ENCODE measurements at regions not wholly inside any gene's neighbourhood (a gene's known extent, or its start where the extent isn't known, plus 50 kb on each side); places are given as distances from the start of the nearest gene placed in this dataset.

DNA sequence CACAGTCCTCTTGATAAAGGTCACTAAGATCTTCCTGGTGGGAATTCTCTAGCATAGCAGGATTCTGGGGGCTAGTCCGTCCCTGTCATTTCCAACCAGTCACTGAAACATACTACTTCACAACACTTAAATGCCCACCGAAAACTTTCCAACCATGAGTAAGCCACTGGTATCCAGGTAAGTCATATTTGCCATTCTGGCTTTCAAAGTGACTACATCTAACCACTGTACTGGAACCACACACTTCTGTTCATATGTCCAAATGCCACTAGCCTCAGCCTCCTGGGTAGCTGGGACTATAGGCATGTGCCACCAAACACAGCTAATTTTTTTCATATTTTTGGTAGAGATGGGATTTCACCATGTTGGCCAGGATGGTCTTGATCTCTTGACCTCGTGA is 64.3 kb upstream of the VANGL1 start:
- H3K27me3 ChIP-seq = no peaks in the 10 kb centered on the region
- no peak overlapping the region for H3K27ac ChIP-seq
- TF ChIP-seq Cebpa-rat (IDR thresholded peaks at IDR 0.05) = no peak
- no peaks in the 10 kb centered on the region for H3K36me3 ChIP-seq
- H3K9me3 ChIP-seq (replicated peaks in 1 of 11) = peaks cover 15 to 36% (median 19%) of the 10 kb centered on the region in 11 experiments
- H4K20me1 ChIP-seq = no peaks in the 10 kb centered on the region
- no peak overlapping the region for H3K4me3 ChIP-seq
- H3K9ac ChIP-seq = no peak overlapping the region
- H3K4me1 ChIP-seq = no peaks in the 10 kb centered on the region
- no peak overlapping the region for H3K4me2 ChIP-seq

DNA sequence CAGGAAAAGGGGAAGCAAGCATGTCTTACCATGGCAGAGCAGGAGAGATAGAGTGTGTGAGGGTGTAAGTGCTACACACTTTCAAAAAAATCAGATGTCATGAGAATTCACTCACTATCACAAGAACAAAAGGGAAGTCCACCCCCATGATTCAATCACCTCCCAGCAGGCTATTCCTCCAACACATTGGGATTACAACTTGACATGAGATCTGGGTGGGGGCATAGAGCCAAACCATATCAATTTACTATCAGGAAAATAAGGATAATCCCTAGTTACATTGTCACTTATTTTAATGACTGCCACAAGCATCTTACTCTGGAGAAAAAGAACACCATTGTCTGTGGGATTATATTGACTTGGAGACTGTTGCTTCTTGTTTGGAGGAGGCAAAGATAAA is 66.1 kb upstream of the VANGL1 start:
- Histone ChIP-seq H3K27ac (no peak overlapping the region), H3K36me3 (no peaks in the 10 kb centered on the region)
- no peak for TF ChIP-seq Cebpa-rat (IDR thresholded peaks at IDR 0.05)

DNA sequence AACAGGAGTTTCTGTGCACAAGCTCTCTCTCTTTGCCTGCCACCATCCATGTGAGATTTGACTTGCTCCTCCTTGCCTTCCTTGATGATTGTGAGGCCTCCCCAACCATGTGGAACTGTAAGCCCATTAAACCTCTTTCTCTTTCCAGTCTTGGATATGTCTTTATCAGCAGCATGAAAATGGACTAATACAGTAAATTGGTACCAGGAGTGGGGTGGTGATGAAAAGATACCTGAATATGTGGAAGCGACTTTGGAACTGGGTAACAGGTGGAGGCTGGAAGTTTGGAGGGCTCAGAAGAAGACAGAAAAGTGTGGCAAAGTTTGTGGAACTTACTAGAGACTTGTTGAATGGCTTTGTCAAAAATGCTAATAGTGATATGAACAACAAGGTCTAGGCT is 69.1 kb upstream of the VANGL1 start:
- no peak overlapping the region for H3K27ac ChIP-seq
- H3K9me3 ChIP-seq (replicated peaks in 1 of 11) = peaks cover 27 to 47% (median 33%) of the 10 kb centered on the region in 11 experiments
- TF ChIP-seq Cebpa-rat (IDR thresholded peaks at IDR 0.05) = no peak
- no peak overlapping the region for H3K4me2 ChIP-seq
- no peaks in the 10 kb centered on the region for H3K36me3 ChIP-seq
- H3K4me1 ChIP-seq = no peaks in the 10 kb centered on the region
- H4K20me1 ChIP-seq = no peaks in the 10 kb centered on the region
- H3K27me3 ChIP-seq = no peaks in the 10 kb centered on the region
- no peak overlapping the region for H3K9ac ChIP-seq
- no peak overlapping the region for H3K4me3 ChIP-seq

More for the DNA sequence above, 66.1 kb upstream of the VANGL1 start:
- H3K9ac ChIP-seq = no peak overlapping the region
- H3K4me2 ChIP-seq = no peak overlapping the region
- H3K9me3 ChIP-seq (replicated peaks in 1 of 11) = peaks cover 23 to 44% (median 27%) of the 10 kb centered on the region in 11 experiments
- H3K27me3 ChIP-seq = no peaks in the 10 kb centered on the region
- H4K20me1 ChIP-seq = no peaks in the 10 kb centered on the region
- no peak overlapping the region for H3K4me3 ChIP-seq
- no peaks in the 10 kb centered on the region for H3K4me1 ChIP-seq

DNA sequence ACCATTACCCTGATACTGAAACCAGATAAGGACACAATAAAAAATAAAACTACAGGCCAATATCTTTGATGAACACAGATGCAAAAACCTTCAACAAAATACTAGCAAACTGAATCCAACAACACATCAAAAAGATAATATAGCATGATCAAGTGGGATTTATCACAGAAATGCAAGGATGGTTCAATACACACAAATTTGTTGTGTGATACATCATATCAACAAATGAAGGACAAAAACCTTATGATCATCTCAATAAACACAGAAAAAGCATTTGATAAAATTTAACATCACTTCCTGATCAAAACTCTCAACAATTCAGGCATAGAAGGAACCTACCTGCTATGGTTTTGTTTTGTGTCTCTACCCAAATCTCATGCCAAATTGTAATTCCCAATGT is 74.3 kb upstream of the VANGL1 start:
- H3K9ac ChIP-seq = no peak overlapping the region

DNA sequence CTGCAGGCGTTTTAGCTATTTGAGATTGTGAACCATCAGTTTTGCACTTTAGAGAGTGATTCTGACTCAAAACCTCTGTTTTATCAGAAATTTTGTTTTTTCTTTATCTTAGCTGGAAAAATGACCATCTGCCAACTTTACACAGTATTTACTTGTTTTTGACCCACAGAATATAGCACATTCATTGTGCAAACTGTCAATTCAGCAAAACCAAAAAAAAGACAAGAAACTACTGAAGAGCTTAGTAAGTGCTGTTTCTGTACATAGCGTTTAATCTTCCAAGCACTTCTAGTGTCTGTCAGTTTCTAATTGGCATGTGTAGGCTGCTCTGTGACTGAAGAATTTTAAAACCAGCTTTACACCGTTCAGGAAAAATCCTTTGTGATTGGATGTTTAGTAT is 76.0 kb upstream of the VANGL1 start:
- Histone ChIP-seq H3K9me3 (replicated peaks in 1 of 11) (peaks cover 11 to 20% (median 16%) of the 10 kb centered on the region in 11 experiments), H3K27ac (no peak overlapping the region), H3K4me1 (no peaks in the 10 kb centered on the region), H3K4me3 (no peak overlapping the region), H3K36me3 (no peaks in the 10 kb centered on the region), H3K4me2 (no peak overlapping the region), H3K27me3 (no peaks in the 10 kb centered on the region), H4K20me1 (no peaks in the 10 kb centered on the region), H3K9ac (no peak overlapping the region)
- no peak for TF ChIP-seq Cebpa-rat (IDR thresholded peaks at IDR 0.05)

More for the DNA sequence above, 74.3 kb upstream of the VANGL1 start:
- H3K27ac ChIP-seq = no peak overlapping the region
- no peaks in the 10 kb centered on the region for H3K4me1 ChIP-seq
- no peak overlapping the region for H3K4me3 ChIP-seq
- H3K4me2 ChIP-seq = no peak overlapping the region
- peaks cover 17 to 27% (median 24%) of the 10 kb centered on the region in 11 experiments for H3K9me3 ChIP-seq (replicated peaks in 1 of 11)
- TF ChIP-seq Cebpa-rat (IDR thresholded peaks at IDR 0.05) = no peak
- no peaks in the 10 kb centered on the region for H4K20me1 ChIP-seq
- H3K36me3 ChIP-seq = no peaks in the 10 kb centered on the region
- H3K27me3 ChIP-seq = no peaks in the 10 kb centered on the region

DNA sequence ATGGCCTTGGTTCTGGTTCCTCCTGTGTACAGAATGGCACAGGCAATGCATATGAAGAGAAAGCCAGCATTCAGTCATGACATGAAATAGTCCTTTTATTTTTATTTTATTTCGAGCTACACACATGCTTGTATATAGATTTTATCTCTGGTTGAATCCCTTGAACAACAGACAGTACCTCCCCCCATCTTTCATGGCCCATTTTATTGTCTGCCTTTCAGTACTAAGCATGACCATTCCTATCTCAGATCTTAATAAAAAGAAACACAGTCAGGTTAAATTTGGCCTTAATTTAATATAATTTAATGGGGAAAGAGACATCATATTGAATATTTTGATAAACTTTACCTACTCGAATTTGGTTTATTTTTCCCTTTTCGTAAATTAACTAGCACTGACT is 76.4 kb upstream of the VANGL1 start:
- Histone ChIP-seq H3K9ac (no peak overlapping the region), H3K4me3 (no peak overlapping the region), H3K36me3 (no peaks in the 10 kb centered on the region), H3K4me2 (no peak overlapping the region), H3K9me3 (replicated peaks in 1 of 11) (peaks cover 11 to 20% (median 16%) of the 10 kb centered on the region in 11 experiments), H4K20me1 (no peaks in the 10 kb centered on the region), H3K4me1 (no peaks in the 10 kb centered on the region), H3K27ac (no peak overlapping the region), H3K27me3 (no peaks in the 10 kb centered on the region)
- no peak for TF ChIP-seq Cebpa-rat (IDR thresholded peaks at IDR 0.05)

DNA sequence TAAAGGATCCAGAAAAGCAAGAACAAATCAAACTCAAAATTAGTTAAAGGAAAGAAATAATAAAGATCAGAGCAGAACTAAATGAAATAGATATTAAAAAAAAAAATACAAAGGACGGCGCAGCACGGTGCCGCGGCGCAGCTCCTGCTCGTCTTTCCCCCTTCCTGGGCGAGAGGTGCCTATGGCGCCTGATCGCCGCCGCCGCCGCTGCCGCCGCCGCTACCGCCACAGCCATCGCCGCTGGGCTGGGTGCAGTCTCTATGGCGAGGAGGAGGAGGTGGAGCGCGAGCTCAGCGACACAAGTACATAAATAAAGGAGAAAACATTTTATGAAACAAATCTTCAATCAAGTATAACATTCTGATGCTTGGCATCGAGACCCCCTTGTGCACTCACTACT is 77.6 kb upstream of the VANGL1 start:
- no peak overlapping the region for H3K4me3 ChIP-seq
- H3K9me3 ChIP-seq (replicated peaks in 1 of 11) = peaks cover 11 to 20% (median 16%) of the 10 kb centered on the region in 11 experiments
- no peaks in the 10 kb centered on the region for H3K4me1 ChIP-seq
- no peak for TF ChIP-seq Cebpa-rat (IDR thresholded peaks at IDR 0.05)
- no peaks in the 10 kb centered on the region for H3K27me3 ChIP-seq
- H3K27ac ChIP-seq = no peak overlapping the region
- H3K4me2 ChIP-seq = no peak overlapping the region
- H4K20me1 ChIP-seq = no peaks in the 10 kb centered on the region
- H3K9ac ChIP-seq = no peak overlapping the region
- H3K36me3 ChIP-seq = no peaks in the 10 kb centered on the region

DNA sequence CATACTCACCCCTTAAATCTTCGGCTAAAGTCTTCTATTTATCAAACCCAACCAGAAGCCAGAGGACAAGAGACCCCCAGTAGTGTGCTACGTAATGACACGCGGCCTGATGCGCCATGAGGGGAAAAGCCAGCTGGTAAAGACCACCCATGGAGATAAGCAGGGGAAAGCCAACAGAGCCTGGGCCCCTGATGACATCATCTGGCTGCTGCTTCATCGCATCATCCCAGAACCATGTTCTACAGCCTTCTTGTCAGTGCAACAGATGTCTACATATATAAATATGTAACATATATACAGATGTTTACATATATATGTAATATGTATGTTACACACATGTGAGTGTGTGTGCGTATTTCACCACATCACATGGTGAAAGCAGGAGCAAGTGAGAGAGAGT is 81.7 kb upstream of the VANGL1 start:
- no peak overlapping the region for H3K4me3 ChIP-seq
- no peak overlapping the region for H3K4me2 ChIP-seq
- H3K9me3 ChIP-seq (replicated peaks in 1 of 11) = peaks cover 0 to 6% (median 0%) of the 10 kb centered on the region in 11 experiments; a peak in 2 of 22 replicates
- no peaks in the 10 kb centered on the region for H3K4me1 ChIP-seq
- no peak overlapping the region for H3K9ac ChIP-seq
- no peak overlapping the region for H3K27ac ChIP-seq
- H4K20me1 ChIP-seq = no peaks in the 10 kb centered on the region
- no peak for TF ChIP-seq Cebpa-rat (IDR thresholded peaks at IDR 0.05)
- H3K27me3 ChIP-seq = no peaks in the 10 kb centered on the region
- H3K36me3 ChIP-seq = no peaks in the 10 kb centered on the region

DNA sequence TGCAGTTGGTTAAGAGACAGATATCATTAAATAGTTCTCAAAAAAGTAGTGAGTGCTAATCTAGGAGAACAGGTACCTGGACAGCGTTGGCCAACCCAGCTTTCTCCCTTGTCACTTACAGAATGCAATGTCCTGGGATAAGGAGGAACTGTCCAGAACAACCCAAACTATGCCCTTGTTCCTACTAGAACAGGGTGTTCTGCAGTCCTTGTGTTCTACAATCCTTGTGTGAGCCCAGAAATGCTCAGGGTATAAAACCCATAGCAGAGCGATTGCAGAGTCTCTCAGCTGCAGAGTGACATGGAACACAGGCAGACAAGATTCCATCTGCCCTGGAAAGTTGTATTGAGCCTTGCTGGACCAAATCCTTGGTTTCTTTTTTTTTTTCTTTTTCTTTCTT is 83.5 kb upstream of the VANGL1 start:
- Histone ChIP-seq H3K27ac (no peak overlapping the region), H4K20me1 (no peaks in the 10 kb centered on the region), H3K36me3 (no peaks in the 10 kb centered on the region), H3K27me3 (no peaks in the 10 kb centered on the region), H3K4me2 (no peak overlapping the region), H3K4me1 (no peaks in the 10 kb centered on the region), H3K4me3 (no peak overlapping the region), H3K9ac (no peak overlapping the region), H3K9me3 (replicated peaks in 1 of 11) (no peaks in the 10 kb centered on the region)
- no peak for TF ChIP-seq Cebpa-rat (IDR thresholded peaks at IDR 0.05)

DNA sequence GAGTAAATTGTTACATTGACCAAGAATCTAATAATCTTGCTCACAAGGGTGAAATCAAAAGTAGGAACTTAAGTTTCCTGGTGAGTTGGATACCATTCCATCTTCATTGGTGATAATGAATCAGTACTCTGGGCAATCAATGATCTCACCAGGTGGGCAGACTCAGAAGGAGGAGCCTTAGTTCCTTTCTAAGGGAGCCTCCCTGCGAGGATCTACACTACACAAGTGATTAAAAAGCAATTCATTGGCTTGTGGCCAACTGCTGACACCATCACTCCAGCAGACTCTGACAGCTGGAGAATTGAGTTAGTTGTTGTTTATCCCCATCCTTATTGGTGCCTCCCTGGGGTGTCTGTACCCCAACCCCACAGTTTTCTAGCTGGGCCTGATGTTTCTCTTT is 84.1 kb upstream of the VANGL1 start:
- TF ChIP-seq Cebpa-rat (IDR thresholded peaks at IDR 0.05) = no peak
- no peak overlapping the region for H3K9ac ChIP-seq
- H3K4me2 ChIP-seq = no peak overlapping the region
- no peaks in the 10 kb centered on the region for H4K20me1 ChIP-seq
- H3K27ac ChIP-seq = no peak overlapping the region
- no peaks in the 10 kb centered on the region for H3K36me3 ChIP-seq
- no peaks in the 10 kb centered on the region for H3K9me3 ChIP-seq (replicated peaks in 1 of 11)
- H3K4me3 ChIP-seq = no peak overlapping the region
- no peaks in the 10 kb centered on the region for H3K4me1 ChIP-seq
- no peaks in the 10 kb centered on the region for H3K27me3 ChIP-seq

Data from BLaER1 treated with 17β-estradiol and CSF1 and Interleukin-3, amounts not matched to agents 10 nM and 100 nM (cell line).